Panc1 (cell line): ENCODE measurements at regions not wholly inside any gene's neighbourhood (a gene's known extent, or its start where the extent isn't known, plus 50 kb on each side); places are given as distances from the start of the nearest gene placed in this dataset.

Source experiments
- ATAC-seq: fragments of 200-7000 bp; cut with Tn5 transposase; 2 replicates; pipeline ENCODE4 v1.9.1; 2020; ENCODE audit warnings: mild to moderate bottlenecking, moderate library complexity
- BruUV-seq: library from RNA; stranded (reverse); fragments of 400-500 nt; replicated peaks from 2 replicates; lab custom pipeline; 2021; lab: Mats Ljungman, UMichigan
- CTCF ChIA-PET: fragments of 300-600 bp; sonication (Branson Sonifier 250); formaldehyde crosslinking; loops from one replicate; lab custom pipeline; 2022; ENCODE audit warnings: antibody characterized with exemption; lab: Charles Lee
- POLR2A ChIA-PET: fragments of 300-600 bp; sonication (Branson Sonifier 250); formaldehyde crosslinking; loops from one replicate; lab custom pipeline; 2022; ENCODE audit warnings: antibody characterized with exemption; lab: Charles Lee
- DNase-seq: peaks from one replicate; pipeline ENCODE4 v3.0.0-alpha.2; 2010; ENCODE audit warnings: low read depth, low spot score
- H3K27ac ChIP-seq: 2 replicates; pipeline ENCODE4 v1.5.1; 2011; ENCODE audit warnings: mild to moderate bottlenecking, low read length, inconsistent platforms
- H3K27me3 ChIP-seq: fragments of 200-500 bp; sonication (Bioruptor generic); 2 replicates; pipeline ENCODE4 v1.6.0; 2014; ENCODE audit warnings: low read length, inconsistent platforms; ENCODE audit not compliant: control insufficient read depth, insufficient read depth
- H3K36me3 ChIP-seq: fragments of 200-500 bp; sonication (Bioruptor generic); 2 replicates; pipeline ENCODE4 v1.5.1; 2014; ENCODE audit warnings: inconsistent platforms, mild to moderate bottlenecking, low read length, moderate library complexity; ENCODE audit not compliant: control insufficient read depth, insufficient read depth
- H3K4me1 ChIP-seq: 2 replicates; pipeline ENCODE4 v1.5.1; 2011; ENCODE audit warnings: inconsistent platforms, mild to moderate bottlenecking, low read length, moderate library complexity; ENCODE audit not compliant: control insufficient read depth, insufficient read depth
- H3K4me3 ChIP-seq, 2 experiments: 2 replicates each; pipeline ENCODE4 v1.5.1; 2011 to 2012; ENCODE audit warnings: low read depth in 2 of 2, low read length in 2 of 2, mild to moderate bottlenecking in 2 of 2, inconsistent platforms in 1 of 2, moderate library complexity in 1 of 2
- H3K9me3 ChIP-seq: fragments of 200-500 bp; sonication (Bioruptor generic); 2 replicates; pipeline ENCODE4 v1.5.1; 2014; ENCODE audit warnings: low read depth, mild to moderate bottlenecking, inconsistent platforms, low read length, moderate library complexity; ENCODE audit not compliant: control insufficient read depth, insufficient read depth
- TCF7L2 ChIP-seq: IDR thresholded peaks from 2 replicates; pipeline ENCODE4 v1.6.1; 2011; ENCODE audit warnings: mild to moderate bottlenecking, low read depth, low read length, inconsistent platforms
- in situ Hi-C: cut with HindIII; loops from 2 replicates; pipeline ENCODE4 v1.10.0; 2016; ENCODE audit warnings: low sequenced_read_pairs, low pct_unique_long_range_greater_than_20kb
- intact Hi-C: fragments of 100-400 bp; cut with micrococcal nuclease; formaldehyde crosslinking; loops from one replicate; pipeline ENCODE4 v1.10.0; 2022; ENCODE audit not compliant: unreplicated experiment
- TF ChIP-seq, protein P1 (sequence below): fragments of 450-650 bp; IDR thresholded peaks from 2 replicates; pipeline ENCODE4 v1.5.1; 2017; ENCODE audit warnings: mild to moderate bottlenecking
- TF ChIP-seq, protein P2 (sequence below), 2 experiments: IDR thresholded peaks; 2 replicates each; pipeline ENCODE4 v1.6.1; 2011 to 2012; ENCODE audit warnings: low read depth in 2 of 2, control low read depth in 1 of 2, low read length in 1 of 2, mild to moderate bottlenecking in 1 of 2, moderate library complexity in 1 of 2; ENCODE audit not compliant: insufficient read depth in 1 of 2

DNA sequence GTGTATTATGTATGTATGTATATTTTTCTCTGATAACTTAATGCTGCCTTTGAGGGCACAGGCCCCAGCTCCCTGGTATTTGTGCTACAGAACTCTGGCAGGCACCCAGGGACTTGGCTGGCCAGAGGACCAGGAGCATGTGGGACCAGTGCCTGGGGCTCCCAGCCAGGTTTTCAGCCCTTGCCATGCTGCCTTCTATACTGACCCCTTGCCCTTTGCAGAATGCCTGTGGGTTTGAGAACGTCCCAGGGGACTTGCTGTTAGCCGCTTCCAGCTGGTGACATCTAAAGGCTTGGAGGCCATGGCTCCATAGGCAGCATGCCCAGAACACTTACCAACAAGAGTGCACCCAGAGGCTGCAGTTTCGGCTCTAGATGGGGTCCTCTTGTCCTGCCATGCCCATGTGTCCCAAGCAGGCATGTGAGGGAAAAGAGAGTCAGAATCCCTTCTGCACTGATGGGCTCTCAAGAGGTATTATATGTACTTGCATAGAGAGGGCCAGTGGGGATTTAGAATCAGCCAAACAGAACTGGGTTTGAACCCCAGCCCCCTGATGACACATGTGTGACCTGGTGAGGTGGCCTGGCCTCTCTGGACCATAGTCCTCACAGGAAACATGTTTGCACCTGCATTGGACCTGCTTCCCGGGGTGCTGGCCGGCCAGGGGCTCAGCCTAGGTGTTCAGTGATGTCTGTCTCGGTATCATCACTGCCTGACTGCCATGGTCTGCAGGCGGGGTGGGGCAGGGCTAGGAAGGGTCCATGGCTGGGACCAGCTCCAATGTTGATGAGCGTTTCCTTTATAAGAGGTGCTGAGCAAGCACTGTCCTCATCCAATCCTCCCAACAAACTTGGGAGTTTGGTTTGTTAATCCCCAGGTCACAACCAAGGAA, 119.2 kb upstream of the FHL2 start:
- Histone ChIP-seq H3K27ac (peak overlapping the region; percentile 88), H3K4me3 (no peak overlapping the region), H3K36me3 (no peaks in the 10 kb centered on the region), H3K27me3 (no peaks in the 10 kb centered on the region), H3K4me1 (peaks cover 52% of the 10 kb centered on the region), H3K9me3 (no peaks in the 10 kb centered on the region)
- ChIA-PET POLR2A (interaction anchor here (0.8 to 1.1 kb wide), 2 partner anchors 118 to 126 kb away, joined by 3 to 6 read pairs; no protein-coding TSS in a partner anchor), CTCF (interaction anchor here (1.2 to 1.7 kb wide), 4 partner anchors 114 to 123 kb away, joined by 3 to 4 read pairs (median 4); partner anchors contain the start of gene FHL2)
- intact Hi-C loops (no loop called here), in situ Hi-C loops (no loop called here)
- no peak for ATAC-seq
- TF ChIP-seq, protein P1, sequence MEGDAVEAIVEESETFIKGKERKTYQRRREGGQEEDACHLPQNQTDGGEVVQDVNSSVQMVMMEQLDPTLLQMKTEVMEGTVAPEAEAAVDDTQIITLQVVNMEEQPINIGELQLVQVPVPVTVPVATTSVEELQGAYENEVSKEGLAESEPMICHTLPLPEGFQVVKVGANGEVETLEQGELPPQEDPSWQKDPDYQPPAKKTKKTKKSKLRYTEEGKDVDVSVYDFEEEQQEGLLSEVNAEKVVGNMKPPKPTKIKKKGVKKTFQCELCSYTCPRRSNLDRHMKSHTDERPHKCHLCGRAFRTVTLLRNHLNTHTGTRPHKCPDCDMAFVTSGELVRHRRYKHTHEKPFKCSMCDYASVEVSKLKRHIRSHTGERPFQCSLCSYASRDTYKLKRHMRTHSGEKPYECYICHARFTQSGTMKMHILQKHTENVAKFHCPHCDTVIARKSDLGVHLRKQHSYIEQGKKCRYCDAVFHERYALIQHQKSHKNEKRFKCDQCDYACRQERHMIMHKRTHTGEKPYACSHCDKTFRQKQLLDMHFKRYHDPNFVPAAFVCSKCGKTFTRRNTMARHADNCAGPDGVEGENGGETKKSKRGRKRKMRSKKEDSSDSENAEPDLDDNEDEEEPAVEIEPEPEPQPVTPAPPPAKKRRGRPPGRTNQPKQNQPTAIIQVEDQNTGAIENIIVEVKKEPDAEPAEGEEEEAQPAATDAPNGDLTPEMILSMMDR, result no peak
- peak; percentile 46; the same call in 1 of the 2 replicates for TF ChIP-seq TCF7L2
- TF ChIP-seq, protein P2, sequence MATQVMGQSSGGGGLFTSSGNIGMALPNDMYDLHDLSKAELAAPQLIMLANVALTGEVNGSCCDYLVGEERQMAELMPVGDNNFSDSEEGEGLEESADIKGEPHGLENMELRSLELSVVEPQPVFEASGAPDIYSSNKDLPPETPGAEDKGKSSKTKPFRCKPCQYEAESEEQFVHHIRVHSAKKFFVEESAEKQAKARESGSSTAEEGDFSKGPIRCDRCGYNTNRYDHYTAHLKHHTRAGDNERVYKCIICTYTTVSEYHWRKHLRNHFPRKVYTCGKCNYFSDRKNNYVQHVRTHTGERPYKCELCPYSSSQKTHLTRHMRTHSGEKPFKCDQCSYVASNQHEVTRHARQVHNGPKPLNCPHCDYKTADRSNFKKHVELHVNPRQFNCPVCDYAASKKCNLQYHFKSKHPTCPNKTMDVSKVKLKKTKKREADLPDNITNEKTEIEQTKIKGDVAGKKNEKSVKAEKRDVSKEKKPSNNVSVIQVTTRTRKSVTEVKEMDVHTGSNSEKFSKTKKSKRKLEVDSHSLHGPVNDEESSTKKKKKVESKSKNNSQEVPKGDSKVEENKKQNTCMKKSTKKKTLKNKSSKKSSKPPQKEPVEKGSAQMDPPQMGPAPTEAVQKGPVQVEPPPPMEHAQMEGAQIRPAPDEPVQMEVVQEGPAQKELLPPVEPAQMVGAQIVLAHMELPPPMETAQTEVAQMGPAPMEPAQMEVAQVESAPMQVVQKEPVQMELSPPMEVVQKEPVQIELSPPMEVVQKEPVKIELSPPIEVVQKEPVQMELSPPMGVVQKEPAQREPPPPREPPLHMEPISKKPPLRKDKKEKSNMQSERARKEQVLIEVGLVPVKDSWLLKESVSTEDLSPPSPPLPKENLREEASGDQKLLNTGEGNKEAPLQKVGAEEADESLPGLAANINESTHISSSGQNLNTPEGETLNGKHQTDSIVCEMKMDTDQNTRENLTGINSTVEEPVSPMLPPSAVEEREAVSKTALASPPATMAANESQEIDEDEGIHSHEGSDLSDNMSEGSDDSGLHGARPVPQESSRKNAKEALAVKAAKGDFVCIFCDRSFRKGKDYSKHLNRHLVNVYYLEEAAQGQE (IDR thresholded peaks at IDR 0.05; ENCODE audit: insufficient read depth in 1 of 2, low read depth in 2 of 2, low read length in 1 of 2), result no peak
- no TSS peak for BruUV-seq
- DNase-seq, result no peak

DNA sequence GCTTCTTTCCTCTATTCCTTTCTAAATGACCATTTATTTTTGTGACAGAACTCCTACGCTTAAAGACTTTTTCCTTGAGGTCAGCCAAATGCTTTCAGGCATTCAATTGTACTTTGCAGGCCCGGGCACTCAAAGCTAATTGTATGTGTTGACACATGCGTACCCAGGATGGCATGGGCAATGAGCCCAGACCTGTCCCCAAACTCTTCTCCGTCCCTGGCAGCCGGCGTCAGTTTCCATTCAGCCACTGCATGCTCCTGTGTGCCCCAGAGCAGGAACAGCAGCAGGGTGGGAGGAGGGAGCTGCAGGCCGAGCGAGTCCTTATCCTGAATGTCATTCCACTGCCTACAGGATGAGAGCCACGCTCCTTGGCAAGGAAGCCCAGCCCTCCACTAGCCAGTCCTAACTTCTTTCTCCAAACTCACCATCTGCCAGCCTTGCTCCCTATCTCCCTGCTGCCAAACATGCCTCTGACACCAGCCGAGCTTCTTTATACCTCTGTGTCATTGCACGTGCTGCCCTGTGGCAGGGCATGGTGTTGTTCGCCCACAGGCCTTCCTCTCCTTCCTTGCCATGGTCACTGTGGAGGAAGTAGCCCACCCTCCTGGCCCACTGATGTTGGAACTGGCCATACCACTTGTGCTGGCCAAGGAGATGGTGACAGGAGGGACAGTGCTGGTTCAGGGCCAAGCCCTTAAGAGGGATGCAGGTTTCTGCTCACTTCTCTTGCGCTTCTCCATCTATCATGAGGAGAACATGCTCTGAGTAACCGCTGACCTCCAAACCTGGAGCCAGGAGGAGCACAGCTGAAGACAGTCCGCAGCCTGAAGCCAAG, 116.9 kb upstream of the FHL2 start:
- Histone ChIP-seq H3K4me1 (peaks cover 46% of the 10 kb centered on the region), H3K27me3 (no peaks in the 10 kb centered on the region), H3K36me3 (no peaks in the 10 kb centered on the region), H3K4me3 (no peak overlapping the region), H3K27ac (peak overlapping the region; percentile 88), H3K9me3 (no peaks in the 10 kb centered on the region)
- BruUV-seq, result no TSS peak
- intact Hi-C loops (no loop called here), in situ Hi-C loops (no loop called here)
- POLR2A ChIA-PET, result interaction anchor here (1.2 kb wide), 1 partner anchor 9 kb away, joined by 3 read pairs; no protein-coding TSS in a partner anchor
- CTCF ChIA-PET, result interaction anchor here (0.6 kb wide), 2 partner anchors 12 to 1944 kb away, joined by 5 to 6 read pairs; no protein-coding TSS in a partner anchor
- TF ChIP-seq, protein P2 (IDR thresholded peaks at IDR 0.05; ENCODE audit: insufficient read depth in 1 of 2, low read depth in 2 of 2, low read length in 1 of 2), result no peak
- ATAC-seq, result no peak
- no peak for DNase-seq
